ENCODE measurements at regions not wholly inside any gene's neighbourhood (a gene's known extent, or its start where the extent isn't known, plus 50 kb on each side); places are given as distances from the start of the nearest gene placed in this dataset.
"Not testable (repeated sequence)": the region's sequence is repeated elsewhere in the genome, so short reads cannot be mapped to it uniquely, and the experiment has no call there.

GRCh38 chr22:23478175-23478574, 101.9 kb downstream of the IGLL1 start:
- H3K36me3 ChIP-seq (ENCODE audit: insufficient read depth, low read length, poor library complexity, severe bottlenecking): no peaks in the 10 kb centered on the region
- H3K27ac ChIP-seq (ENCODE audit: low read depth, low read length, poor library complexity, severe bottlenecking): no peak overlapping the region
- peaks cover 2% of the 10 kb centered on the region for H3K27me3 ChIP-seq (replicated peaks; ENCODE audit: insufficient read depth, low read depth, low read length, poor library complexity)
- intact Hi-C loops (cut with micrococcal nuclease; ENCODE audit: unreplicated experiment): no loop called here
- ChIA-PET CTCF (no interaction called here), POLR2A (ENCODE audit: low non-redundant PET) (no interaction called here)
- no peaks in the 10 kb centered on the region for H3K4me1 ChIP-seq (ENCODE audit: insufficient read depth, low read length, poor library complexity, severe bottlenecking)
- DNase-seq (ENCODE audit: low spot score): peak; percentile 7
- BruUV-seq (replicated peaks): no TSS peak
- H3K9me3 ChIP-seq (ENCODE audit: low read depth, low read length, poor library complexity, severe bottlenecking): no peaks in the 10 kb centered on the region
- H3K4me3 ChIP-seq (ENCODE audit: low read depth, low read length, poor library complexity, severe bottlenecking): no peak overlapping the region
- TF ChIP-seq EZH2 (IDR thresholded peaks at IDR 0.05; ENCODE audit: borderline replicate concordance, low read depth, low read length, poor library complexity, severe bottlenecking) (no peak), CTCF (conservative IDR thresholded peaks at IDR 0.05; ENCODE audit: low read depth, low read length) (no peak)

GRCh38 chr22:23474531-23474930, 105.6 kb downstream of the IGLL1 start:
- BruUV-seq (replicated peaks); H3K9me3 ChIP-seq (ENCODE audit: low read depth, low read length, poor library complexity, severe bottlenecking); DNase-seq (ENCODE audit: low spot score); POLR2A ChIA-PET (ENCODE audit: low non-redundant PET); H3K4me1 ChIP-seq (ENCODE audit: insufficient read depth, low read length, poor library complexity, severe bottlenecking); CTCF ChIA-PET; H3K4me3 ChIP-seq (ENCODE audit: low read depth, low read length, poor library complexity, severe bottlenecking); intact Hi-C loops (cut with micrococcal nuclease; ENCODE audit: unreplicated experiment); H3K36me3 ChIP-seq (ENCODE audit: insufficient read depth, low read length, poor library complexity, severe bottlenecking); H3K27ac ChIP-seq (ENCODE audit: low read depth, low read length, poor library complexity, severe bottlenecking); H3K27me3 ChIP-seq (replicated peaks; ENCODE audit: insufficient read depth, low read depth, low read length, poor library complexity): not testable (repeated sequence)

GRCh38 chr22:23473901-23474300, 106.2 kb downstream of the IGLL1 start:
- Histone ChIP-seq H3K4me3 (ENCODE audit: low read depth, low read length, poor library complexity, severe bottlenecking) (no peak overlapping the region), H3K9me3 (ENCODE audit: low read depth, low read length, poor library complexity, severe bottlenecking) (no peaks in the 10 kb centered on the region), H3K27me3 (replicated peaks; ENCODE audit: insufficient read depth, low read depth, low read length, poor library complexity) (no peaks in the 10 kb centered on the region), H3K36me3 (ENCODE audit: insufficient read depth, low read length, poor library complexity, severe bottlenecking) (no peaks in the 10 kb centered on the region), H3K4me1 (ENCODE audit: insufficient read depth, low read length, poor library complexity, severe bottlenecking) (no peaks in the 10 kb centered on the region), H3K27ac (ENCODE audit: low read depth, low read length, poor library complexity, severe bottlenecking) (no peak overlapping the region)
- DNase-seq (ENCODE audit: low spot score): no peak
- no TSS peak for BruUV-seq (replicated peaks)
- ChIA-PET POLR2A (ENCODE audit: low non-redundant PET) (no interaction called here), CTCF (no interaction called here)
- intact Hi-C loops (cut with micrococcal nuclease; ENCODE audit: unreplicated experiment): no loop called here
- TF ChIP-seq EZH2 (IDR thresholded peaks at IDR 0.05; ENCODE audit: borderline replicate concordance, low read depth, low read length, poor library complexity, severe bottlenecking): no peak
- no peak for TF ChIP-seq CTCF (conservative IDR thresholded peaks at IDR 0.05; ENCODE audit: low read depth, low read length)

GRCh38 chr22:23472376-23472775, 107.7 kb downstream of the IGLL1 start:
- H3K27me3 ChIP-seq (replicated peaks; ENCODE audit: insufficient read depth, low read depth, low read length, poor library complexity); CTCF ChIA-PET; H3K27ac ChIP-seq (ENCODE audit: low read depth, low read length, poor library complexity, severe bottlenecking); DNase-seq (ENCODE audit: low spot score); H3K9me3 ChIP-seq (ENCODE audit: low read depth, low read length, poor library complexity, severe bottlenecking); intact Hi-C loops (cut with micrococcal nuclease; ENCODE audit: unreplicated experiment); H3K4me1 ChIP-seq (ENCODE audit: insufficient read depth, low read length, poor library complexity, severe bottlenecking); H3K4me3 ChIP-seq (ENCODE audit: low read depth, low read length, poor library complexity, severe bottlenecking); POLR2A ChIA-PET (ENCODE audit: low non-redundant PET); H3K36me3 ChIP-seq (ENCODE audit: insufficient read depth, low read length, poor library complexity, severe bottlenecking); BruUV-seq (replicated peaks): not testable (repeated sequence)
